G401 (cell line): ENCODE measurements at regions not wholly inside any gene's neighbourhood (a gene's known extent, or its start where the extent isn't known, plus 50 kb on each side); places are given as distances from the start of the nearest gene placed in this dataset.
"Not testable (repeated sequence)": the region's sequence is repeated elsewhere in the genome, so short reads cannot be mapped to it uniquely, and the experiment has no call there.

Experiments
- DNase-seq: peaks from one replicate; pipeline ENCODE4 v3.0.0-alpha.2; 2015; ENCODE audit warnings: low spot score
- in situ Hi-C: cut with HindIII; loops from 2 replicates; pipeline ENCODE4 v1.10.0; 2016; ENCODE audit warnings: low sequenced_read_pairs, mixed read lengths

GRCh38 chr14:103186909-103187586 is 63.8 kb downstream of the TNFAIP2 start:
- DNase-seq: no peak
- in situ Hi-C loops: no loop called here

GRCh38 chr14:103187911-103188310 is 64.7 kb downstream of the TNFAIP2 start:
- DNase-seq: no peak
- in situ Hi-C loops: no loop called here

DNA sequence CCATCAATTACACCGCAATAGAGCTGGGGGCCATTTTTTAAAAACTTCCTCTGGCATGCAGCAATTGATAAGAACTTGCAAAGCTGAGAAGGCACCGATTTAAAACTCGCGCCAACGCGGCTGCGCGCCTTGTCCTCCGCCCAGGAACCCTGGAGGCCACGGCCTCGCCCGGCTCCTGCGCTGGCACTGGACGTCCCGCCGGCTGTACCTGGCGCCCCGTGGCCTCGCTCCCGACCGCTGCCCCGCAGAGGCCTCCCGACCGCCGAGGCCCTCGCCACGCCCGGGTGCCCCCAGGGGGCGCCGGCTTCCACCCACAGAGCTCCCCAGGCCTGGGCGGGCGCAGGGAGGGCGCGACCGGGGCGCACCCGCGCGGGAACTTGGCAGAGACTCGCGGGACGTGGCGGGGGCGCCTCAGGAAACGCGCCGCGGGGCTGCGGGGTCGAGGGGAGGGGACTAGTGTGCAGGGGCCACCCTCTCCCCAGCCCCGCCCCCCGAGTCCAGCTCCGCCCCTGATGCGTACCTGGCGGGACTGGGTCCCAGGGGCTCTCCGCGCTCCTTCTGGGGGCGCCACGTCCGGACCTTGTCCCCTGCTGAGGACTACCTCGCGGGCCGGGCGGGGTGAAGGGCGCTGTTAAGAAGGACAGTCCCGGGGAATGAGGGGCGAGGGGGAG is 65.7 kb downstream of the TNFAIP2 start:
- no peak for DNase-seq
- in situ Hi-C loops: no loop called here

DNA sequence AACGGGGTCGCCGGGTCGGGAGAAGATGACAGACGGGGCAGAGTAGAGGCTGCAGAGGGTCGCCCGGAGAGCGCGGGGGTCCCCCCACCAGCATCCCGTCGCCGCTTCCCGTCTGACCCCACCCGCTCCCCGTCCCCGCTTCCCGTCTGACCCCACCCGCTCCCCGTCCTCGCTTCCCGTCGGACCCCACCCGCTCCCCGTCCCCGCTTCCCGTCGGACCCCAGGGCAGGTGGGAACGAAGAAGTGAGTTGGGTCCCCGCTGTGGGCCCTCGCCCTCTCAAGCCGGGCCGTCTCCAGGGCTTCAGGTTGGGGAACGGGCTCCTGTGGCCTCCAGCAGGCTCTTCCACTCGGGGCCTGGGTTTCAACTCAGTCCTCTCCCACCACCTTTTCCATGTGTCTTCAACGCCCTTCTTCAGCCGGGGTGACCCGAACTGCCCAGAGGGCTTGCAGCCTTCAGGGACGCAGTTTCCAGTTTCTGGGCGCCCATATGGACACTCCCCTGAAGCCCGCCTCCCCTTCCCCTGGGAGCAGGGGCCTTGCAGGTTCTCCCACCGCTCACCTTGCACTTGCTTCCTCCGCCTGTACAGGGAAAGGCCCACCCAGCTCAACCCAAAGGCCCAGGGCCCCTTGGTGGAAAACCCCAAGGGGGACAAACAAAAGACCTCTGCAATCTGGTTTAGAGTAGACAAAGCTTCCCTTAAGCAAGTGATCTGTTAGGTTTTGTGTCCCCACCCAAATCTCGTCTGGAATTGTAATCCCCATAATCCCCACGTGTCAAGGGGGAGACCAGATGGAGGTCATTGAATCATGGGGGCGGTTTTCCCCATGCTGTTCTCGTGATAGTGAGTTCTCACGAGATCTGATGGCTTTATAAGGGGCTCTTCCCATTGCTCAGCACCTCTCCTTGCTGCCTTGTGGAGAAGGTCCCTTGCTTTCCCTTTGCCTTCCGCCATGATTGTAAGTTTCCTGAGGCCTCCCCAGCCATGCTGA is 66.5 kb downstream of the TNFAIP2 start:
- in situ Hi-C loops: no loop called here

GRCh38 chr14:103190741-103191140 is 67.5 kb downstream of the TNFAIP2 start:
- in situ Hi-C loops: no loop called here
- no peak for DNase-seq

More for the DNA sequence above, 66.5 kb downstream of the TNFAIP2 start:
- DNase-seq: no peak

GRCh38 chr14:103191844-103192243 is 68.6 kb downstream of the TNFAIP2 start:
- in situ Hi-C loops: no loop called here
- DNase-seq: no peak

DNA sequence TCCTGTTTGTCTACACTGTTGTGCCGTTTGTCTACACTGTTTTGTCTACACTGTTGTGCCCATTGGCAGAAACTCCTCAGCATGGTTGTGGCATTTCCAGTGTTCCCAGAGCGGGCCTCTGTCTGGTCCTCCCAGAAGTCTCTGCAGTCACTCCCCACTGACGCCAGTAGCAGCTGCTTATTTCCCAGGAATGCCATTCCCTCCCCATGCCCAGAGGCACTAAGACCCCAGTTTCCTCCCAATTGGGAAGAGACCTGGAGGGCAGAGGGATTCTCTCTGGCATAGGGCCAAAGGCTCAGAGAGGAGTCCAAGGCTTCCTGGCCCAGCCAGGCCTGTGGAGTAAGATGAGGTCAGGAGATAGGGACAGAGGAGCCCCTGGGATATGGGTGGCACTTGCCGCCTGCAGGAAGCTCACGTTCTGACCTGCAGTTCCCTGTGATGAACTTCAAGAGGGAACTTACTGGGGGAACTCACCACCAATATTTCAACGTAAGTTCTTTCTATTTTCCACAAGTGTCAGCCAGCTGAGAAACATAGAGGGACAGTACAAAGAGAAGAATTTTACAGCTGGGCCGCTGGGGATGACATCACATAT is 69.1 kb downstream of the TNFAIP2 start:
- DNase-seq: no peak
- in situ Hi-C loops: no loop called here

- DNase-seq, in situ Hi-C loops: not testable (repeated sequence)
Observed at GRCh38 chr14:103192861-103193260, 69.6 kb downstream of the TNFAIP2 start.

GRCh38 chr14:103193491-103193890 is 70.2 kb downstream of the TNFAIP2 start:
- in situ Hi-C loops, DNase-seq: not testable (repeated sequence)

DNA sequence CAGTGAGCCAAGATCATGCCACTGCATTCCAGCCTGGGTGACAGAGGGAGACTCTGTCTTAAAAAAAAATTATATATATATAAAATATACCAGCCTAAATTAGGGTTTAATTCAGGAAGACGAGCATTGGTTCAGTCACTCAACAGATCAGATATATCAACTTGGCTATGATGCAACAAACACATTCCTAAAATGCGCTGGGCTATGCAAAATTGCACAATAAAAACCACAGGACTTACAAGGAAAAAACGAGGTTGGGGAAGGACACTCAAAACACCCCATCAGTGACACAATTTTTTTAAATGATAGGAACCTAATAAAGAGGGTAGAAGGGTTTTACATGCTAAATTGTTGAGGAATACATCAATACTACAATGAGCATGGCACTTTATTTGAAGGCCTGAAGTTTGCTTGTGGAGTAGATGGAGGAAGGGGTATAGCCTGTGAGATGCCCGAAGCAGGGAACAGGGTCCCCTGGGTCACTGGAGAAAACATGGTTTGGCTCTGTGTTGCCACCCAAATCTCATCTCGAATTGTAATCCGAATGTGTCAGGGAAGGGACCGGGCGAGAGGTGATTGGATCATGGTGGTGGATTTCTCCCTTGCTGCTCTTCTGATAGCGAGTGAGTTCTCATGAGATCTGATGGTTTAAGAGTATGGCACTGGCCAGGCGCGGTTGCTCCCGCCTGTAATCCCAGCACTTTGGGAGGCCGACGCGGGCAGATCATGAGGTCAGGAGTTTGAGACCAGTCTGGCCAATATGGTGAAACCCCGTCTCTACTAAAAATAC is 71.2 kb downstream of the TNFAIP2 start:
- no peak for DNase-seq
- in situ Hi-C loops: no loop called here

DNA sequence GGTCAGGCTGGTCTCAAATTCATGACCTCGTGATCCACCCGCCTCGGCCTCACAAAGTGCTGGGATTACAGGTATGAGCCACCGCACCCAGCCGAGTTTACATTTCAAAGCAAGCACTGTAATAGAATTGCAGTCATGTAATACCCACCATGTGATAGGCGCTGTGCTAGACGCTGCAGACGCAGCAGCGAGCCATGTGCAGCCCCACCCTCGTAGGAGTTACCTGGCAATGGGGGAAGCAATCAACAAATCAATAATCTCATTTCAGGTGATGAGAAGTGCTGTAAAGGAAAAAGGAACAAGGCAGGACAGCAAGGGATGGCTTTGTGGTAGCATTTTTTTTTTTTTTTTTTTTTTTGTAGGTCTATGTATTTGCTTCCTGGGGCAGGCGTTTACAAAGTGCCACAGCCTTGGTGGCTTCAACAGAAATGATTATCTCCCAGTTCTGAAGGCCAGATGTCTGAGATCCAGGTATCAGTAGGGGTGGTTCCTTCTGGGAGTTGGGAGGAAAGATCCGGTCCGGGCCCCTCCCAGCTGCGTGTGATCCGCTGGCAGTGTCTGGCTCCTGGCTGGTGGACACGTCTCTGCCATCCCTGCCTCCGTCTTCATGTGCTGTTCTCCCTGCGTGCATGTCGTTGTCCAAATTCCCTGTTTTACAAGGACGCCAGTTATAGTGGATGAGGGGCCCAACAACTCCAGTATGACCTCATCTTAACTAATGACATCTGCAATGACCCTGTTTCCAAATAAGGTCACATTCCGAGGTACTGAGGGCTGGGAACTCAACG is 72.8 kb downstream of the TNFAIP2 start:
- no peak for DNase-seq
- in situ Hi-C loops: no loop called here

DNA sequence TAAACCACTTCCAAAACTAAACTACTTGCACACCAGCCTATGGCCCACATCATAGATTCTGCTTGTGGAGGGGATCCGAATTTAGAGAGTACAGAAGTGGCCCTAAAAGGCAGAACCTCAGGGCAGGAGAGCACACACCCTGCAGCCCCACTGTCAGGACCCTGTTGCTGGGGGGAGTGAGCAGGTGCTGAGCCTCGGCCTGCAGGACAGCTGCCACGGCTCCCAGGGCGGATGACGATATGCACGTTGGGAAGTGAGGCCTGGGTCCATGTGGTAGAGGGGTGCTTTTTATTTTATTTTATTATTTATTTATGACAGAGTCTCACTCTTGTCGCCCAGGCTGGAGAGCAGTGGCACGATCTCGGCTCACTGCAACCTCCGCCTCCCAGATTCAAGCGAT is 73.5 kb downstream of the TNFAIP2 start:
- in situ Hi-C loops: no loop called here
- no peak for DNase-seq

GRCh38 chr14:103198131-103199105 is 75.2 kb downstream of the TNFAIP2 start:
- no peak for DNase-seq
- in situ Hi-C loops: no loop called here

- in situ Hi-C loops: no loop called here
- no peak for DNase-seq
Observed at GRCh38 chr14:103199124-103199523, 75.9 kb downstream of the TNFAIP2 start.

- in situ Hi-C loops: no loop called here
- no peak for DNase-seq
Observed at GRCh38 chr14:103201801-103202200, 78.5 kb downstream of the TNFAIP2 start.

DNA sequence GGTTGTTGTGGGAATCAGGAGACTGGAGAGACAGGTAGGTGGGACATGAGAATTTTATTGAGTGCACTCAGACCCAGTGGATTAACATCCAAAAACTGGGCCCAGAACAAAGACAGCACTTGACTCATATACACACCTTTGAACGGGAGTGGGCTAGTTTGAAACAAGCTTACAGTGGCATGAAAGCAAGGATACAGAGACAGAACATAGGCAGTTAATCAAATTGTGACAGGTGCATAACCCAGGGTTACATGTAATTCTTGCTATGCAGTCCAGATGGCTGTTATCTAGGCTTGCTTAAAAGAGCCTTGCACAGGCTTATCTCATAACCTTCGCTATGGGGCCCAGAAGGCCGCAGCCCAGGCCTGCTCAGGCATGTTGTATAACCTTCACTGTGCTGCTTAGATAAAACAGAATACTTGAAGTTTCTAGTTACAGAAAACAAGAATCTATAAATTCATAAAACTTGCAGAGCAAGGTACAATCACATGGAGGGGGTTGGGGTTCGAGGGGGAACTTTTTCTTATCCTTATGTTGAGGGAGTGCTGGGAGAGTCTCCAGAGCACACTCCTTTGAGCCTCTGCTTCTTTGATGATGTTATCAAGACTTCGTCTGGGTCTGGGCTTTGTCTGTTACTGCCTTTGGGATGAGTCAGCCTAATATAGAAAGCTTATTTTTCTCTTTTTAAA is 81.7 kb downstream of the TNFAIP2 start:
- DNase-seq: no peak
- in situ Hi-C loops: no loop called here
